Hematopoietic multipotent progenitor cell treated with erythropoietin and hydrocortisone succinate and interleukin-3 and kit ligand, for 15 days (in vitro differentiated cells): ENCODE measurements at regions not wholly inside any gene's neighbourhood (a gene's known extent, or its start where the extent isn't known, plus 50 kb on each side); places are given as distances from the start of the nearest gene placed in this dataset.

Experiments used
- DNase-seq: peaks from one replicate; pipeline ENCODE4 v3.0.0-alpha.2; 2015; ENCODE audit warnings: low spot score

GRCh38 chr11:134555510-134555909, 143.5 kb upstream of the B3GAT1 start:
- no peak for DNase-seq

DNA sequence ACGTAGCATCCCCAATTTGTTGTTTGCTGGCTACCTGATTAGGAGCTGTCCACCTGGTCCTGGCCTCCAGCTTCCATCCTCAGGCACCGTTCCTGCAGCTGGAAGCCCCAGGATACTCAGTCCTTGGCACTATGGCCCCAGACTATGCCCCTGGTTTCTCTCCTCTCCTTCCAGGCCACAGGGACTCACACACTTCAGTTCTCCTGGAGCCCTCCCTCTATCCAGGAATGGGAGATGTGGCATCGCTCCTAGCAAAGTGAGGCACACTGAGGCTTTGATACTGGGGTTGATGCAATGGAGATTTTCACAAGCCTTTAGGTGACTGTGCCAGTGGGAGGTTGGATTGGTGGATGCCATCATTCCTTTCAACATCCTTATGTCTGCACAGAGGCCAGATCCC, 142.8 kb upstream of the B3GAT1 start:
- DNase-seq: no peak

- DNase-seq: no peak
Measured at GRCh38 chr11:134554106-134554505, 142.1 kb upstream of the B3GAT1 start.

GRCh38 chr11:134552749-134553148, 140.7 kb upstream of the B3GAT1 start:
- DNase-seq: no peak

DNA sequence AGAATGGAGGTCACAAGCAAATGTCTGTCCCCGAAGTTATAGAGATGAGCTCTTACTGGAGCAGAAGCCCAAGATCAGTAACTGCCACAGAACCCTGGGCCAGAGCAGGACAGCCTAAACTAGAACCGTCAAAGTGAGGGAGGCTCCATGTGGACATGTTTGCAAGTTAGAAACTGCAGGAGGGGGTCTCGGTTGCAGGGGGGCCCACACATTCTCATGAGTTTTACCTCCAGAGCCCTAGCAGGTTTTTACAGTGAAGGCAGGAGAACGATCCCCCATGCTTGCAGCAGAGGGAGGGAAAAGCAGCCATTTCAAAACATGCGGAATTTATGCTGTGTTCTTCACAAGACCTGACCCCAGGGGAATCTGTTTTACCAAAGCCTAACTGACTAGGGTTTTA, 133.5 kb upstream of the B3GAT1 start:
- DNase-seq: no peak

DNA sequence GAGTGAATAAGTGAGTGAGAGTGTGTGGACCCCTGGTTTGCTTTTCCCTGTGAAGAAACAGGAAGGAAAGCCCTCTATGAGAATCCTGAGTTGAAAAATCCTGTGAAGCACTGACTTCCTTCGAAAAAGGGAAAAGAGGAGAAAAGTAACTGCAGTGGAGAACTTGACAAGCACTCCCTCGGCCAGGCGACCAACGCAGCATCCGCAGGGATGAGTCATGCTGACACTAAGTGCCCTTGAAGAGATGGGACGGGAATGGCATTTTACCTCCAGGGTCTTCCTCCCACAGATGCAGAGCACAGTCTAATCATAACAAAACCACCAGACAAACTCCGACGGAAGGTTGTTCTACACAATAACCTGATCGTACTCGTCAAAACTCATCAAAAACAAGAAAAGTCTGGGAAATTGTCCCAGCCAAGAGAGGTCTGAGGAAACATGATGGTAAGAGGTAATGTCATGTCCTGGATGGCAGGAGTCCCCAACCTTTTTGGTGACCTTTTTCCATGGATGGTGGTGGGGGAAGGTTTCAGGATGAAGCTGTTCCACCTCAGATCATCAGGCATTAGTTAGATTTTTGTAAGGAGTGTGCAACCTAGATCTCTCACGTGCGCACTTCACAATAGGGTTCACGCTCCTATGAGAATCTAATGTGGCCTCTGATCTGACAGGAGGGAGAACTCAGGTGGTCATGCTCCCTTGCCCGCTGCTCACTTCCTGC, 132.2 kb upstream of the B3GAT1 start:
- no peak for DNase-seq

DNA sequence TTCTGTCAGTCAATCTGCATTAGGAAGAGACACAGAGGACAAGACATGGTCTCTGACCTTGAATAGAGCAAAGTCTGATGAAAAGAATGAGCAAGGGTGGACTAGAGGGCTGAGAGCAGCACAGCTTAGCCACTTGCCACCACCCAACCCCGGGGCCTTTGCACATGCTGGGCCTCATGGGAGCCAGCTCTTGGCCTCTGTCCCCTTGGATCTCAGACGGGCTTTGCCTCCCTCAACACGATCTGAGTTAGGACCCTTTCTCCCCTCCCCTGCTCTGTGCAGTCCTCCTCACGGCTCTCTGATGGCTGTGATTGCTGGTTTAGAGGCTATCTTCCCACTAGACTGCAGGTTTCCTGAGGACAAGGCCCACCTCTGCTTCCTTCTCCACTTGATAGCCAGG, 131.6 kb upstream of the B3GAT1 start:
- DNase-seq: no peak

- no peak for DNase-seq
Measured at GRCh38 chr11:134543241-134543640, 131.2 kb upstream of the B3GAT1 start.

DNA sequence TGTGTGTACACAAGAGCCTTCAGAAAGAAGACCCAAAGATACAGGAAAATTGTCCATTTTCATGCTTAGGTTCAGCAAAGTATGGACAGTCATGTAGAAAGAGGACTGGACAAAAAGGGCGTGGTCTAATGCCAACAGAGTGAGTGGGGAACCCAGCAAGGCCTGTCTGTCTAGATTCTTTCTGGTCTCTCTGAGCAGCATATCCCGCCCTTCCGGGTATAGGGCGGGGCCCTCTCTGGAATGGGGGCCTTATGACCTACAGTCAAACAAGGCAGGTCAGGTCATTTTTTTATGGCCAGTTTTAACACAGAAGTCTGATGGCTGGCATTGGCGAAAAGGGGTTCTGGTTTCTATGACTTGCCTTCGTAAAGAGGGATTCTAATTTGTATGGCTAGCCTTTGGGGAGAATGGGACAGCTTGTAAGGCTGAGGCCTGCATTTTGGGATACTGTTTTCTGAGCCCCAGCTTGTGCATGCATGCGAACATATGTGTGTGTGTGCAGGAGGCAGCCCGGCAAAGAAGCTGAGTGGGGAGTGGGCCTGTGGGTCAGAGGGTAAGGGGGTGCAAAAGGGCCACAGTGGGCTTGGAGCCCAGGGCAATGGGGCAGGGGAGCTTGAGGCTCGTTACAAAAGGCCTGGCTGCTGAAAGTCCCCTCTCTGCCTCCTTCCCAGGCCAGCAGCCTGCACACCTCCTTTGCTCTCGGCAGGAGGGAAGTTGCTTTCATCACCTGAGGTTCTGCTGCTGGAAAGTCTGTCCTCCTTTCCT, 130.5 kb upstream of the B3GAT1 start:
- no peak for DNase-seq

DNA sequence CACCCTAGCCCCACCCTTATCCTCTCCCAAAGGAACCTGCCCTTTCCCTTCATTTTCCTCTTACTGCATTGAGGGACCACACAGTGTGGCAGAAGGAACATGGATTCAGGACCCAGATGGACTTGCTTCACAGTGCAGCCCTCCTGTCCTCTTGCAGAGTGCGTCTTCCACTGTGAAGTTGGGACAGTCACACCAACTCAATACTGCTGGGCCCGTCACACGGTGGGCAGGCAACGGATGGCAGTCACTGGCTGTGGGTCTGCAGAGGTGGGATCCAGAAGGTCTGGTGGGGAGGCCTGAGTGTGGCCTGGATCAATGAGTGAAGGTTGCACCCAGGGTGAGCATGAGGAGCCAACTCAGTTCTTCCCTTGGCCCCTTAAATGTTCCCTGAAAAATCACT, 129.9 kb upstream of the B3GAT1 start:
- DNase-seq: no peak

DNA sequence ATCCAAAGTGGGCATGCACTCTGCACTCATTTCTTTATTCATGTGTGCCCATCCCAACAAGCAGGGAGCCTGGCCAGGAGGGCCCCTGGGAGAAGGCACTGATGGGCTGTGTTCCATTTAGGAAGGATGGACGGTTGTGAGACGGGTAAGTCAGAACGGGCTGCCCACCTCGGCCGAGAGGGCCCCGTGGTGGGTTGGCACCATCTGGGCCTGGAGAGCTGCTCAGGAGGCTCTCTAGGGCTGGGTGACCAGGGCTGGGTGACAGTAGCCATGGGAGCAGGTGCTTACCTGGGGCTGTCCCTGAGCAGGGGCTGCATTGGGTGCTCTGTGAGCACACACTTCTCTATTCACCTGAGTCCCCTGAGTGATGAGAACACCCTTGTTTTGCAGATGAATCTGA, 129.3 kb upstream of the B3GAT1 start:
- DNase-seq: no peak

GRCh38 chr11:134539285-134539684, 127.2 kb upstream of the B3GAT1 start:
- no peak for DNase-seq

DNA sequence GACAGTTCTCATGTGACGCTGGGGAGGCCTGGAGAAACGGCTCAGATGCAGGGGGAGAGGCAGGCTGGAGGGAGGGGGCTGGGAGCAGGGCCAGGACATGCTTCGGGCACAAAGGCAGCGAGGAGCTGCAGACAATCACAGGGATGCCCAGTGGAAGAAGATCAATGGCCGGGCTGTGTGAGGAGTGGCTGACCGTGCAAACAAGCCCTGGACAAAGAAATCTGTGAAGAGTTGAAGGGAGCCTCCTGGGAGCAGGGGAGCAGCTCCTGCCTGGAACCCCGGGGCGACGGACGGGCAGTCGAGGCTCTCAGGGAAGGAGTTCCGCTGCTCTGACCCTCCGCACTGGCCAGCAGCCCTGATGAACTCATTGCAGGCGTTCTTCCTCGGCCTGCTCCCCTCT, 126.7 kb upstream of the B3GAT1 start:
- no peak for DNase-seq

- DNase-seq: no peak
Measured at GRCh38 chr11:134537941-134538340, 125.9 kb upstream of the B3GAT1 start.

- no peak for DNase-seq
Measured at GRCh38 chr11:134537296-134537695, 125.3 kb upstream of the B3GAT1 start.

- no peak for DNase-seq
Measured at GRCh38 chr11:134536677-134537076, 124.6 kb upstream of the B3GAT1 start.

DNA sequence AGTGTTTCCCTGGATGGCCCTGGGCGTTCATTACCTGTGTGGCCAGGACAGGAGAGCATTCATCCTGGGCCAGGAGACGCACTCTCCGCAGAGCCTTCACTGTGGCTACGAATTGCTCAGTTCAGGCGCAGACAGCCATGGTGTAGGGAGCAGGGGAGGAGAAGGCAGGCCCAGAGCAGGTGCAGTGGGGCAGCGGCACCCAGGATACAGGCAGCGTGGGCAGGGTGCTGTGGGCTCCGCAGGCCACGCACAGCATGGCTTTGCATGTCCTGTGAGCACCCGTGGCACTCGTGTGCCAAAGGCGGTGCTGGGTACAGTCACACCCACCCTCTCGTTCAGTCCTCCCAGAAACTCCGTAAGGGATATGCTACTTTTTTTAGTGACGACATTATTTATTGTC, 124.2 kb upstream of the B3GAT1 start:
- DNase-seq: no peak

DNA sequence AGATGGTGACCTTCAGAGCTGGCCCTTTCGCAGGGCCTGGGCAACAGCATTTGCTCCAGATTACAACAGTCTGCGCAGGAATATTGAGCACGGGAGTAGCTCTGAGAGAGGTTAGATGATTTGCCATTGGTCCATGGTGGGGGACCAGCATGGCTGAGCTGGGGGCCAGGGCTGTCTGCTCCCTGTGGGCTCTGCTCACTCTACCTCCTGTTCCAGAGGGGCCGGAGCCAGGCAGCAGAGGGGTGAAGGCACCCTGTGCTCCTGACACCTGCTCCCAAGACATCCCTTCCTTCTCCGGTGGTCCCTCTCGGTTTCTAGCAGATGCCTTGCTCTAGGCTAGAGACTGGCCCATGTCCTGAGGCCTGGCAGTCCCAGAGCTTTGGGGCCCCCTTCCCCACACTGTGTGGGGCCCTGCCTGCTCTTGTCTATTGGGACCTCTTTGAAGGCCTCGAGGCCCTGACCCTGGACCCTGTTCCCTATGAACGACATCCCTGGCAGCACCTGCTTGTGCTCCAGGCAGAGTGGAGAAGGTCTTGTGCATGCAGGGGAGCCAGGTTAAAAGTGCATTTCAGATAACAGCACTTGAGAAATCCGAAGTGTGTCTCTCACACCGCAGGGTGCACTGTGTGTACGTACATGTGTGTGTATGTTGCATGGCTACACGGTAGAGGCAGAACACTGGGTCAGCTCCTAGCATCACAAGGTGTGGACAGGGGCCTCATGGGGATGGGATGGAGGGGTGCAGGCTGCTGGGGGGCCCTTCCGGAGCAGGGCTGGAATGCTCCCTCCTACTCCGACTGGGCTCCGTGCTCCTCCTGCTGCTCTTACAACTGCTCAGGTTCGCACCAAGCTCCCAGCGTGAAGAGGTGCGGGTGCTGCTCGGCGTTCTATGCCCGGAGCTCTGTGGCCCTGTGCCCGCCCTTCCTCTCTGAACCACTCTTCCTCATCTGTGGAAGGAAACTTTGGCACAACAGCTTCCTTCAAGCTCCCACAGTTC, 123.3 kb upstream of the B3GAT1 start:
- no peak for DNase-seq

DNA sequence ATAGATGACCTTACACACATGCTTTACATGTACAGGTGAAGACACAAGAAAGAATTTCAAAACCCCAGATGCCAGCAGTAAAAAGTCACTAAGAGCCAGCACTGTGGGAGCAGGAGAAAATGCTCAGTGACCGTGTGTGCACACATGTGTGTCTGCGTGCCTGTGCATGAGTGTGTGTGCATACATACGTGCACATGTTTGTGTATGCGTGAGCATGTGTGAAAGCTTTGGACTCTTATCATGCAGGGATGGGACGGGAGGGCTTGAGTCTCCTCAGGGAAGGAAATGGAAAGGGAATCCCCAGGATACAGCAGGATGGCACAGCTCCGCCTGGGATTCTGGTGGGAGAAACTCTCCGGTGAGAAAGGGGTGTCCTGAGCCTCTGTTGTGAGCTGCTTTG, 121.5 kb upstream of the B3GAT1 start:
- DNase-seq: no peak

DNA sequence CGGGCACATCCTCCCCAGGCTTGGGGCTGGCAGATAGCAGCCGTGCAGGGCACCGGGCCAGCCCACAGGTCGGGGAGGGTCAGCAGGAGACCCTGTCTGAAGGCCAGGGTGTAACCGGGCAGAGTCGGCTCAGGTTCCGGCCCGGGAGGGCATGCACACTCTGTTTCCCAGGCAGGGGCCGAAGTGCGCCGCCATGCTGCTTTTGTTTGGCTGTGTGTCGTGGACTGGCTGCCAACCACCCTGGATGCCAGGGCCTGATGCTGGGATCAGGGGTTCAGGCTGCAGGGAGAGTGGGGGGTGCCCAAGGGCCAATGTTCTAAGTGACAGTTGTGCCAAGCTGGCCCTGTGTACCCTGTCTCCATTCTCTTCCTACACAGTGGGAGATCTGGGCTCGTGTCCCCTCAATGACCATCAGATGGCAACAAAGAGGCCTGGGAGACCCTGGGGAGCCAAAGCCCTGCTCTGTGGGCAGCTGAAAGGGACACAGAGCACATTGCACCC, 120.9 kb upstream of the B3GAT1 start:
- no peak for DNase-seq

DNA sequence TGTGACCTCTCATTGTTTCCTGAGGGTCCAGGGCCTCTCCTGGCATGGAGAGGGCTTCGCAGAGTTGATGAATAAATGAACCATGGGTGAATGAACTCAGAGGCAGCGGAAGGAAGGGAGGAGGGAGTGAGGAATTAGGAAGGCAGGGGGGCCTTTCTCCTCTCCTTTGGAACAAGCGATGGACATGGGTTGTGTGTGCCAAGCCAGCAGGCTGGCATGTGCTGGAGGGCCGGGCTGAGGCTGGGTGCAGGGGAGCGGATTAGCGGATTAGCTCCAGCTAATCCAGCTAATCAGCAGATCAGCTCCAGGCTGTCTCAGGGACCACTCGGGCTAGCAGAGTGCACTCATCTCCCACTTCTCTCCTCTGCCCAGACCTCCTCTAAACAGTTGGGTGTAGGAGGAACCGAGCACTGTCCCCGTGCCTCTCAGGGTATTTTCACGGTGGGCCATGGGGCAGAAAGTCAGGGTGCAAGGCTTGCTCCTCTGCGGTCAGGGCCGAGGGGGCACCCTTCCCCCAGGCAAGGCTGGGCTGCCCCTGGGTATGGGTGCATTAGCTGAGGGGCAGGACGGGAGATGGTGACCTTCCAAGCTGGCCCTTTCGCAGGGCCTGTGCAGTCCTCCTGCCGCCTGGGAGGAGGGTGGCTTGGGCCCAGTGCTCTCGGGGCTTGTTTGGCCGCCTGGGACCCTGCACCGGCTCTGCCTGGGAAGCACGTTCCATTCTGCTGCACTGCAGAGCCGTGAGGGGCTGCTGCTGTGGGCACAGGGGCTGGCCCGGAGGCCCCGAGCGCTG, 120.3 kb upstream of the B3GAT1 start:
- no peak for DNase-seq
